ENCODE measurements at regions not wholly inside any gene's neighbourhood (a gene's known extent, or its start where the extent isn't known, plus 50 kb on each side); places are given as distances from the start of the nearest gene placed in this dataset.

- DNase-seq (ENCODE audit: low read depth in 1 of 2, low spot score in 2 of 2) (no peak), FAIRE-seq (no peak)
- 92% methylated on average over 4 of the region's 4 CpGs; no CpG with 5 or more reads in 1 of the 2 experiments for WGBS, 2 experiments (ENCODE audit: extremely low coverage in 1 of 2, insufficient coverage in 1 of 2, insufficient read length in 1 of 2, insufficient replicate concordance in 2 of 2, low coverage in 1 of 2, low lambda C conversion rate in 2 of 2, missing lambda C conversion rate in 1 of 2)
- TF ChIP-seq, protein P1, sequence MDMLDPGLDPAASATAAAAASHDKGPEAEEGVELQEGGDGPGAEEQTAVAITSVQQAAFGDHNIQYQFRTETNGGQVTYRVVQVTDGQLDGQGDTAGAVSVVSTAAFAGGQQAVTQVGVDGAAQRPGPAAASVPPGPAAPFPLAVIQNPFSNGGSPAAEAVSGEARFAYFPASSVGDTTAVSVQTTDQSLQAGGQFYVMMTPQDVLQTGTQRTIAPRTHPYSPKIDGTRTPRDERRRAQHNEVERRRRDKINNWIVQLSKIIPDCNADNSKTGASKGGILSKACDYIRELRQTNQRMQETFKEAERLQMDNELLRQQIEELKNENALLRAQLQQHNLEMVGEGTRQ (IDR thresholded peaks at IDR 0.05; ENCODE audit: low read length): no peak
- TF ChIP-seq, protein P2, sequence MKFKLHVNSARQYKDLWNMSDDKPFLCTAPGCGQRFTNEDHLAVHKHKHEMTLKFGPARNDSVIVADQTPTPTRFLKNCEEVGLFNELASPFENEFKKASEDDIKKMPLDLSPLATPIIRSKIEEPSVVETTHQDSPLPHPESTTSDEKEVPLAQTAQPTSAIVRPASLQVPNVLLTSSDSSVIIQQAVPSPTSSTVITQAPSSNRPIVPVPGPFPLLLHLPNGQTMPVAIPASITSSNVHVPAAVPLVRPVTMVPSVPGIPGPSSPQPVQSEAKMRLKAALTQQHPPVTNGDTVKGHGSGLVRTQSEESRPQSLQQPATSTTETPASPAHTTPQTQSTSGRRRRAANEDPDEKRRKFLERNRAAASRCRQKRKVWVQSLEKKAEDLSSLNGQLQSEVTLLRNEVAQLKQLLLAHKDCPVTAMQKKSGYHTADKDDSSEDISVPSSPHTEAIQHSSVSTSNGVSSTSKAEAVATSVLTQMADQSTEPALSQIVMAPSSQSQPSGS (IDR thresholded peaks at IDR 0.05; ENCODE audit: low read length): no peak
- TF ChIP-seq RFX5 (IDR thresholded peaks at IDR 0.05; ENCODE audit: borderline replicate concordance, low read depth, low read length) (no peak), RAD21 (IDR thresholded peaks at IDR 0.05 in 1 of 2, conservative IDR thresholded peaks at IDR 0.05 in 1 of 2; ENCODE audit: low read depth in 2 of 2, low read length in 2 of 2) (no peak), TEAD4 (IDR thresholded peaks at IDR 0.05; ENCODE audit: low read depth, low read length) (no peak), KDM5A (IDR thresholded peaks at IDR 0.05; ENCODE audit: low read length) (no peak), TCF12 (IDR thresholded peaks at IDR 0.05; ENCODE audit: low read depth, low read length) (no peak), CTBP2 (IDR thresholded peaks at IDR 0.05; ENCODE audit: borderline replicate concordance, insufficient read depth, insufficient read length, low read length) (no peak), POU5F1 (IDR thresholded peaks at IDR 0.05; ENCODE audit: low read depth, low read length) (no peak), POLR2AphosphoS5 (IDR thresholded peaks at IDR 0.05; ENCODE audit: low read depth, low read length) (no peak), SRF (IDR thresholded peaks at IDR 0.05; ENCODE audit: low read depth, low read length) (no peak), JUND (IDR thresholded peaks at IDR 0.05; ENCODE audit: low read length) (no peak)
Observed at GRCh38 chr9:26132746-26133312, 454.6 kb upstream of the TUSC1 start.

More at GRCh38 chr9:26132746-26133312, 454.6 kb upstream of the TUSC1 start:
- no peak overlapping the region for H3K27ac ChIP-seq (ENCODE audit: low read depth, low read length)
- H3K79me2 ChIP-seq (ENCODE audit: control insufficient read depth in 1 of 2, insufficient read depth in 2 of 2, low read length in 2 of 2): no peaks in the 10 kb centered on the region
- no peak overlapping the region for H4K5ac ChIP-seq (ENCODE audit: insufficient read length, low read depth, low read length)
- H3K23ac ChIP-seq (ENCODE audit: insufficient read length): no peak overlapping the region
- no peaks in the 10 kb centered on the region for H3K4me1 ChIP-seq (replicated peaks in 1 of 4; ENCODE audit: control insufficient read depth in 3 of 4, insufficient read depth in 4 of 4, low read length in 3 of 4)
- H4K91ac ChIP-seq (replicated peaks; ENCODE audit: insufficient read length, low read length): no peak overlapping the region
- H2BK15ac ChIP-seq (ENCODE audit: low read length): no peak overlapping the region
- H3K4me2 ChIP-seq (ENCODE audit: insufficient read depth in 1 of 2, low read depth in 2 of 2, low read length in 2 of 2): no peak overlapping the region
- no peak overlapping the region for H3K9ac ChIP-seq (replicated peaks in 1 of 4; ENCODE audit: extremely low read depth in 1 of 4, low read depth in 3 of 4, low read length in 3 of 4)
- POLR2A ChIA-PET (ENCODE audit: partially characterized antibody): no interaction called here
- H3K23me2 ChIP-seq (ENCODE audit: low read depth, low read length): no peaks in the 10 kb centered on the region
- H3K27me3 ChIP-seq (replicated peaks in 1 of 4; ENCODE audit: control insufficient read depth in 3 of 4, extremely low read depth in 1 of 4, insufficient read depth in 3 of 4, low read length in 3 of 4): no peaks in the 10 kb centered on the region
- no peak overlapping the region for H3K4ac ChIP-seq (replicated peaks; ENCODE audit: insufficient read length, low read depth, low read length)
- H3K18ac ChIP-seq (ENCODE audit: extremely low read depth, low read length): no peak overlapping the region
- peak overlapping the region; percentile 74; the same call in 1 of the 2 replicates for H2AFZ ChIP-seq (ENCODE audit: low read length)
- H3K56ac ChIP-seq (replicated peaks; ENCODE audit: insufficient read length, low read depth, low read length): no peak overlapping the region
- no peak overlapping the region for H2BK120ac ChIP-seq (replicated peaks; ENCODE audit: low read depth, low read length)
- H3K14ac ChIP-seq (ENCODE audit: insufficient read length): no peak overlapping the region
- no peak overlapping the region; a peak in 1 of 8 replicates for H3K4me3 ChIP-seq (ENCODE audit: extremely low read depth in 1 of 4, insufficient read depth in 2 of 4, low read depth in 3 of 4, low read length in 4 of 4)
- CTCF ChIA-PET (ENCODE audit: partially characterized antibody): no interaction called here
- H4K20me1 ChIP-seq (replicated peaks in 1 of 2; ENCODE audit: control insufficient read depth in 1 of 2, insufficient read depth in 2 of 2, low read length in 2 of 2): no peaks in the 10 kb centered on the region
- H3K79me1 ChIP-seq (ENCODE audit: low read depth, low read length): no peaks in the 10 kb centered on the region
- no peak overlapping the region for H2BK5ac ChIP-seq (ENCODE audit: low read depth, low read length)
- no peak overlapping the region for H2AK5ac ChIP-seq (ENCODE audit: low read depth, low read length)
- H4K8ac ChIP-seq (ENCODE audit: extremely low read depth, insufficient read depth, low read length): no peak overlapping the region
- H3K36me3 ChIP-seq (ENCODE audit: control insufficient read depth in 2 of 4, insufficient read depth in 4 of 4, low read length in 3 of 4): no peaks in the 10 kb centered on the region
- no peak overlapping the region for H2BK12ac ChIP-seq (ENCODE audit: low read depth, low read length)
- no peaks in the 10 kb centered on the region for H3K9me3 ChIP-seq (ENCODE audit: insufficient read depth in 2 of 2, low read depth in 1 of 2, low read length in 1 of 2)
- H2BK20ac ChIP-seq (ENCODE audit: low read length): no peak overlapping the region
